SHP77 (cell line): ENCODE measurements at regions not wholly inside any gene's neighbourhood (a gene's known extent, or its start where the extent isn't known, plus 50 kb on each side); places are given as distances from the start of the nearest gene placed in this dataset.
A peak's percentile ranks its signal among the peaks of the same experiment; 100 is the strongest.

ENCODE experiments used
- DNase-seq, 2 experiments: peaks; one replicate each; lab custom pipeline; 2025; lab: John Stamatoyannopoulos, UW

- DNase-seq, result no peak
Measured at GRCh38 chr11:116473206-116473769, 299.5 kb downstream of the BUD13 start.

DNA sequence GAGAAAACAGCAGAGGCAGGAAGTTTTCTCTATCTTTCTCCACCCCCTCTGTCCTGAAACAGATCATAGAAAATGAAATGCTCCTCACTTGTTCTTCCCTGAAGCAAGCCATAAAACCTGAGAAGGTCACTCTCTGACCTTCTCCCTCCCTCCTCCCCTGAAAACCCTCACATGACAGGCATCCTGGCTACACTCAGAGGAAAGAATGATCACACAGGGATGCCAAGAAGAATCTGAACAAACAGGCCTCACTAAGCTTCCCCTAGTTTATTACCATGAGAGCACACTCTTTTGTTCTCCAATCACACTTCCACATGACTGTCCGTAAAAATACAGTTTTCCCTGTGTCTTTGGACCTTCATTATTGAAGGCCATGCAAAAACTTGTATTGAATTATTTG lies 300.1 kb downstream of the BUD13 start:
- no peak for DNase-seq

DNA sequence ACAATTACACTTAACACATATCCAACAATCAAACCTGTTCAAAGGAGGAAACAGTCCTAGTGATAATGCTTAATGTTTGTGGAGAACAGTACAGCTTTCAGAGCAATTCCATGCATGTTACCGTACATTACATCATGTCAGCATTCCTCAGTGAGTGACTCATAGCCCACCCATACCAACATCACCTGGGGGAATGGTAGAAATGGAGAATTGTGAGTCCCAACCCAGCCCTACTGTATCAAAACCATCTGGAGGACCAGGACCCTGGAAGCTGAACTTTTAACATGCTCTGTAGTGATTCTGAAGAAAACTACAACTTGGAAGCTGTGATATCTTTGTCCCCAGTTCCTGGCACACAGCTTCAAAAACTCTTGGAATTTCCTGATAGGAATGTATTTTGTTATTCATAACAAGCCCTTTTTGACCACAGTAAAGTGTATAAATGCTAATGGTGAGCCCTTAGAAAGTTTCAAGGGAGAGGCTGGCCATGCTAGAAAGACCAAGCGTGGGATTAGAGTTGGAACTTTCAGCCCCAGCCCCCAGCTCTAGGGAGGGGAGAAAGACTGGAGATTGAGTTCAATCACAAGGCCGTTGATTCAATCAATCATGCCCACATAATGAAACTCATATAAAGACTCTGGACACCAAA lies 301.1 kb downstream of the BUD13 start:
- DNase-seq, result no peak

DNA sequence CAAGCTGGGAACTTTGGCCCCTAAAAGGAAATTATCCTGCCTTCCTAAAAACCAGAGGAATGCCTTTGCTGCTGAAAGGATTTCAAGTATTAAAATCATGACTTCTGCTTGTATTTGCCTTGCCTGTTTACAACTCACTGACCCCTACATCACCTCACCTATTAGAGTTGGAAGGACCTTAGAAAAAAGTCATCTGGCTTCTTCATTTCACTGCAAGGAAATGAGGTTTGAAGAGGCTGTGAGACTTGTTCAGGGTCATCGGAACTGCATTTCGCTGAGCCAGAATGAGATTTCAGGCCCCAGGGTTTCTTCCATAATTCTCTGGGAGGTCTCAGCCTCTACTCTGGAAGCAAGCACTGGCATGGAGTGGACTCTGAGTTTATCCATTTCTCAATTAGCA lies 304.1 kb downstream of the BUD13 start:
- DNase-seq, result no peak

DNA sequence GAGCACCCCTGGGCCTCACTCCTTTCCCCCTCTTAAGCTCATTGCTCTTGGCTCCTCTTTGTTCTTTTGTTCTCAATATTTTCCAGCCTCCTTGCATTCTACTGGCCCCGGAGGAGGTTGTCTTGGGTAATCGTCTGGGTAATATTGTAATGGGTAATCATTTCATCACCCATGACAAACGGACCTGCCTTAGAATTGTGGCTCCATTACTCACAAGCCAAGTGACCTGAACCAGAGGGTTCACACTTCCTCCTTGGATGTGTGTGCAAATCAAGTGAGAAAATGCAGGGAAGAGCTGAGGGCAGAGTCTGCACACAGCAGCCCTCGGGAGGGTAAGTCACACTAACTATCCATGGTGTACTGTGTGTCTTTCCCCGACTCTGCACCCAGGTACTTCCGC lies 305.0 kb downstream of the BUD13 start:
- no peak for DNase-seq

- no peak for DNase-seq
Measured at GRCh38 chr11:116466801-116467200, 306.0 kb downstream of the BUD13 start.

DNA sequence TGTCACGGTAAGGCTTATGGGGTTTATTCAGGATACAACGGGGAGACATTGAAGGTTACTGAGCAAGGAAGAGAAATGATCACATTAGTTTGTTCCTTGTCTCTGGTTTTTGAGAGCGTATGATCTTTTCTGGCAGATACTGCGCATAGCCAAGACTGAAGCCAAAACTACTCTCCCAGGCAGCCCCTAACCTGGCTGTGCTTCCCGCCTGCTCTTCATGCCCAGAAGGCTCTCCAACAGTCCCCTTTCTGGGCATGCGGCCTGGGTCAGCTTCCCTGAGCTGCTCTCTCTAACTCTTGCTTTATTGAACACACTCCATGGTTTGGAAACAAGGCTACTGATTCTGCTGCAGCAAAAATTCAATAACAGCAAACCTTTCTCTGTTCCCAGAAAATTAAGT lies 306.6 kb downstream of the BUD13 start:
- DNase-seq, result no peak

GRCh38 chr11:116465056-116465455 lies 307.7 kb downstream of the BUD13 start:
- DNase-seq, result no peak

DNA sequence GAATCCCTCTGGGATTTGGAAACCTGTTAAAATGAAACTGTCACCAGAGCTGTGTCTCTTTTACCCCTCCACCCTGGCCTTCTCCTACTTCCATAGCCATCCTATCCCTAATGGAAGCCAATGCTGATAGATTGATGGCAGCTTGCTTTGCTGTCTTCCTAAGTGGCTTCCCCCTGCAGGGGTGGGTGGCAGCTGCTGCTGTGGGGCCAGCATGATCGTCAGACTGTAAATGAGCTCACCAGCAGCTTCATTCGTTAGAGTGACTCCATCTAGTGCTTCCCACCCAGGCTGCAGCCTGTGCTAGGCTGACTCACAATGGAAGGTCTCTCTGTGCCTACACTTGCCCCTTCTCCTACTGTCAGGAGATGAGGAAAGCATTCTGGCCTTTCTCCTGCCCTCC lies 311.0 kb downstream of the BUD13 start:
- DNase-seq, result no peak

DNA sequence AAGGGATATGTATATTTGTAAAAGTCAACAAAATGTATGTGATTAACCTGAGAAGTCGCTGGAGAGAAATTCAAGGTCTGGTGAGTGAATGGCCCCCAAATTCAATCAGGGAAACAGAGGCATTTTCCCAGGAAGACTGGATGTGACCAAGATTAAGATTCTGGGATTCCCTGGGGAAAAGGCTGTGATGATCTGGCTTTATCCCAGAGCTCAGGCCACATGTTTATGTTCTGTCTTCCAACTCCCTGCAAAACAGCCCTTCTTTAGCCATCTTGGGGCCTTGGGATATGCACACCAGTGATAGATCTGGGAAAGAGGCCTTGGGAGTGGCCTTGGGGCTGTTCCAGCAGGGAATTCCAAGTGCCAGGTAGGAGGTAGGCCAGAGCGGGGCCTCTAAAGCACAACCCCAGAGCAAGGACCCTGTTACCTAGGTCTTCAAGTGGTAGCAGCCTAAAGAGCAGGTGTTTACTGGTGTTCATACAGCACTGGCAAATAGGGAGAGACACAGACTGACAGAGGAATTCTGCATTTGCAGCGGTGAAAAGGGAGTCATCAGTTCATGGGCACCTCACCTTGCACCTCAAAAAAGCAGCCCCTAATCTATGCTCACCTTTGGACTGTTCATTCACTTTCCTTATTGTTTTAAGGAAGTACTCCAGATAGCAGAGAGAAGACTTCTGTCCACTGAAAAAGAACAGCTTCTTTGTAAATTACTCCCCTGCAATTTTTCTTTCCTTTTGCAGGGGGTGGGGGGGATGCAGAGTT lies 312.4 kb downstream of the BUD13 start:
- DNase-seq, result no peak

- DNase-seq, result no peak
Measured at GRCh38 chr11:116459185-116460045, 313.4 kb downstream of the BUD13 start.

DNA sequence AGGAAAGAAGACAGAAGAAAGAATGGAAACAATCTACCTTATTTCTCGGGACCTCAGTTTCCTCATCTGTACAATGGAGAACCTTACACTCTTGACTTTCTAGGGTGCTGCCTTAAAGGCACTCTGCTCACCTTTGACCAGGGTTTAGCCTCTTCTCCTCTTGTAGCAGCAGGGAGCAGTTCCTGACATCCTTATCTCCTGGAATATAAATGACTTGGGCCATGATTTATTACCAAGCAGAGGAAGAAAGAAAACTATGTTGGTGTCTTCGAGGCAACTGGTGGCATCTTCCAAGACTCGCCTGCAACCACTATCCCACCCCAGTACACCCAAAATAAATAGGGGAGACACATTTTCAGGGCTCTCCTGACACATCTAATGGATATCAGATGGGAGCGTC lies 314.2 kb downstream of the BUD13 start:
- no peak for DNase-seq

- no peak for DNase-seq
Measured at GRCh38 chr11:116457336-116458007, 315.3 kb downstream of the BUD13 start.

DNA sequence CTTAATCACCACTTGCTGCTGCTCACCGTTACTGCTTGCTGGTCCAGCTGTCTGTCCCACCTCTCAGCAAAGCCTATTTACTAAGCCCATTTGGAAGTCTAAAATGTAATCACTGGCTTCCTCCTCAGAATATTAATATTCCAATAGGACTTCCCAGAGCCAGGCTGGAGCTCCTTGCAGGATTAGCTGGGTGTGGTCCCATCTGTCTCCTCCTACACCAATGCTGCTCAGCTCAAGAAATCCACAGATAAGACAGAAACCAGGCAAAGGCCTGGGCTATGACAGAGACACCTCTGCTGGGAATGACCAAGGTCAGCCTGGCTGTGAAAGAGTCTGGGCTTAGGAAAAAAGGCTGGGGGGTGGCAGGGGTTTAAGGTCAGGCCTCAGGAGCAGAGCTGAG lies 317.8 kb downstream of the BUD13 start:
- DNase-seq, result no peak

DNA sequence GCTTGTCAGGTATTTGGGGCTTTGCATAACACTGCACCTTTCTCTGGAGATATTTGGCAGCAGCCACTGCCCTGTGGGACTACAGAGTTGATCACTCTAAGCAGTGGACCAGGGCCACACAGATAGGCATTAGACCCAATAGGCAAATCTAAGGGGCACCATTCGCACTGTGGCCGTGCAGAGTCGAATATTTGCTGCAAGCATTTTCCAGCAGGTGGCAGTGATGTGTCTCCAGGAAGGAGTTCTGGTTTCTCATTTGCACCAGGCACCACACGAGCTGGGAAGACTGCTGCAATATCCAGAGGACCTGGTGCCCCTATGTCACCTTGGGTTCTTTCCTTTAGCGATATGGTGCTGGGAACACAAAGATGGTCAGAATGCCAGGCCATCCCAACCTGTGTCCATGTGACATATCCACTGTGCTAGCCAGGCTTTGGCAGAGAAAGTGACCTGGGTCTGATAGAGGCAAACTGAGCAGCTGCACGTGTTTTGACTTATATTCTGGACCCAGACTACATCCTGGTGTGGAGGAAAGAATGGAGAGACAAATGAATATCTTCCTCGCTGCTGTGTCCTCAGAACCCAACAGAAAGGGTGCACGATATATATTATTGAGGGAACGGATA lies 318.7 kb downstream of the BUD13 start:
- DNase-seq, result peak; percentile 40 to 47

- DNase-seq, result no peak
Measured at GRCh38 chr11:116452461-116452860, 320.3 kb downstream of the BUD13 start.

DNA sequence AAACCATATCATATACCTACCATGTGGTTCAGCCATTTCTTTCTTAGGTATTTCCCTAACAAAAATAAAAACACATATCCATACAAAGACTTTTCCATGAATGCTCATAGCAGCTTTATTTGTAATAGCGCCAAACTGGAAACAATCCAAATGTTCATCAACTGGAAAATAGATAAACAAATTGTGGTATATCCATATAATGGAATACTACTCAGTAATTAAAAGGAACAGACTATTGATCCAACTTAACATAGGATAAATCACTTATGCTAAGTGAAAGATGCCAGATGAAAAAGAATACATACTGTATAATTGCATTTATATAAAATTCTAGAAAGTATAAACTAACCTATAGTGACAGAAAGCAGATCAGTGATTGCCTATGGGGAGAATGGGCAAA lies 323.3 kb downstream of the BUD13 start:
- no peak for DNase-seq

GRCh38 chr11:116446048-116446941 lies 326.5 kb downstream of the BUD13 start:
- DNase-seq, result no peak

DNA sequence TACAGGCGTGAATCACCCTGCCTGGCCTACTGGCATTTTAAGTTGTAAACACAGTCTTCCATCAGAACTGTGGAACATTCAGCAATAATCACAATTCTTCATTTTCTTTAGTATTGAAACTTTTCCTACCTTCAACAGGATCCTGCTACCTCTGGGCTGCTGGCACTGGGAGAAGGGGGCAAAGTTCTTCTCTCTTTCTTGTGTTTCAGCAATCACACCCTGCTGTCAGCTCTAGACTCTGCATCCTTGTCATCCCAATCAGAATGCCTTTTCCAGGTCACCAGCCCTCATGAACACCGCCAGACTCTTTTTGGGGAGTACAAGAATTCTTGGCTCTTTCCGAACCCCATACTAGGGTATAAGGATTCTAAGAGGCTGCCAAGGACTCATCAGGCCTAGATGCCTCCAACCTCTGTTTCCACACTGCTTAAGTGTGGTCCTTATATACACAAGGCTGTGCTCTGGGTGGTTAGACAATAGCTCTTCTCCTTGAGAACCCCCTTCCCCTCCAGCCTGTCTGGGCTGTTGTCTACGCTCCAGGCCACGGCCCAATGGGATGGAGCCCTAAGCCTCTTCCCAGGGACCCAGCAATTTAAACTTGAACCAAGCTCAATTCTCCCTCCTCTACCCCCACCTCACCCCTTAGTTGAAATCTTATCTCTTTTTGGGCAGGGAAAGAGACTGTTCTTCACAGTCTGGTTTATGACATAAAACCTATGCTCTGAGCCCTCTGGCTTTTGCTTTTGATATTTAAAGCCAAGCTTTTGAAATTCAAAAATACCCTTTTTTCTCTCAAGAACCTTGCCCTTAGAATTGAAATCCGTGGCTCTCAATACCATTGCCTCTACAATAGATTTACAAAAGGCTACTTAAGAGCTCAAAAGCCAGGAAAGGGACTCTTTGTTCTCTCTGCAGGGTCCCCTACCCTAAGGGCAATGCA lies 327.4 kb downstream of the BUD13 start:
- DNase-seq, result no peak
